Erythroblast (primary cell): ENCODE measurements at regions not wholly inside any gene's neighbourhood (a gene's known extent, or its start where the extent isn't known, plus 50 kb on each side); places are given as distances from the start of the nearest gene placed in this dataset.

Experiments used
- GATA1 ChIP-seq: IDR thresholded peaks from 2 replicates; pipeline ENCODE4 v1.6.1; 2011; ENCODE audit warnings: low read depth, mild to moderate bottlenecking, control low read depth, low read length, moderate library complexity
- POLR2A ChIP-seq: IDR thresholded peaks from 2 replicates; pipeline ENCODE4 v1.6.1; 2011; ENCODE audit warnings: mild to moderate bottlenecking, low read length

DNA sequence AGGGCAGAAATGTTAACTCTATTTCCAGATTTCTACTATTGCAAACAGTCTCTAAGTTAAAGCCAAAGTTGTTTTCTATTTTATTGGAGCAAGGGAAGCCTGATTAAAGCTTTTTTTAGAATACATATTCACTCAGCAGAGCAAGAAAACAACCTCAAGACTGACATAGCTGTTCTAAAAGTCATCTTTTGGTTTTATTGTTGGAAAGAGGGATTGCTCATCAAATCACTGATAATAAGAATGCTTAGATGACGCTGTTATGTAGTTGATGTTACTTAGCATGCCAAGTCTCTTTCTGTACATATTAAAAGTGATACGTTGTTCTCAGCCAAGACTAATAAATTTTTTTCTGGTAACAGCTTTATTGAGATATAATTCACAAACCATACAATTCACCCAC is 172.6 kb upstream of the LAMA2 start:
- no peak for TF ChIP-seq POLR2A
- no peak for TF ChIP-seq GATA1
